ENCODE measurements at regions not wholly inside any gene's neighbourhood (a gene's known extent, or its start where the extent isn't known, plus 50 kb on each side); places are given as distances from the start of the nearest gene placed in this dataset.

GRCh38 chr4:148561467-148561866, 119.3 kb upstream of the NR3C2 start:
- ATAC-seq (no peak), FAIRE-seq (no peak), DNase-seq (no peak)
- WGBS, 2 donors, result 71 to 81% methylated on average over 1 of the region's 1 CpG
- H3K27ac ChIP-seq, result no peak overlapping the region
- H3K36me3 ChIP-seq, result no peaks in the 10 kb centered on the region
- no peaks in the 10 kb centered on the region for H3K4me1 ChIP-seq
- H3K9me3 ChIP-seq, result no peaks in the 10 kb centered on the region
- TF ChIP-seq CTCF (IDR thresholded peaks at IDR 0.05), result no peak
- intact Hi-C loops (cut with DNase I), result no loop called here
- H3K27me3 ChIP-seq, result no peaks in the 10 kb centered on the region
- H3K4me3 ChIP-seq, result no peak overlapping the region

GRCh38 chr4:148557793-148558192, 115.6 kb upstream of the NR3C2 start:
- ATAC-seq, result no peak
- TF ChIP-seq CTCF (IDR thresholded peaks at IDR 0.05), result no peak
- H3K27ac ChIP-seq, result no peak overlapping the region
- DNase-seq, result no peak
- WGBS, 2 donors, result 86 to 92% methylated on average over 3 of the region's 3 CpGs
- no peak for FAIRE-seq
- no peaks in the 10 kb centered on the region for H3K4me1 ChIP-seq
- H3K9me3 ChIP-seq, result no peaks in the 10 kb centered on the region
- H3K36me3 ChIP-seq, result no peaks in the 10 kb centered on the region
- H3K4me3 ChIP-seq, result no peak overlapping the region
- H3K27me3 ChIP-seq, result no peaks in the 10 kb centered on the region
- intact Hi-C loops (cut with DNase I), result no loop called here

- Histone ChIP-seq H3K36me3 (no peaks in the 10 kb centered on the region), H3K27ac (no peak overlapping the region), H3K4me3 (no peak overlapping the region), H3K27me3 (no peaks in the 10 kb centered on the region), H3K4me1 (no peaks in the 10 kb centered on the region), H3K9me3 (no peaks in the 10 kb centered on the region)
- no peak for ATAC-seq
- intact Hi-C loops (cut with DNase I), result no loop called here
- no peak for DNase-seq
- no peak for TF ChIP-seq CTCF (IDR thresholded peaks at IDR 0.05)
- FAIRE-seq, result no peak
- 88 to 92% methylated on average over 1 of the region's 1 CpG for WGBS, 2 donors
Observed at GRCh38 chr4:148550788-148551187, 108.6 kb upstream of the NR3C2 start.

DNA sequence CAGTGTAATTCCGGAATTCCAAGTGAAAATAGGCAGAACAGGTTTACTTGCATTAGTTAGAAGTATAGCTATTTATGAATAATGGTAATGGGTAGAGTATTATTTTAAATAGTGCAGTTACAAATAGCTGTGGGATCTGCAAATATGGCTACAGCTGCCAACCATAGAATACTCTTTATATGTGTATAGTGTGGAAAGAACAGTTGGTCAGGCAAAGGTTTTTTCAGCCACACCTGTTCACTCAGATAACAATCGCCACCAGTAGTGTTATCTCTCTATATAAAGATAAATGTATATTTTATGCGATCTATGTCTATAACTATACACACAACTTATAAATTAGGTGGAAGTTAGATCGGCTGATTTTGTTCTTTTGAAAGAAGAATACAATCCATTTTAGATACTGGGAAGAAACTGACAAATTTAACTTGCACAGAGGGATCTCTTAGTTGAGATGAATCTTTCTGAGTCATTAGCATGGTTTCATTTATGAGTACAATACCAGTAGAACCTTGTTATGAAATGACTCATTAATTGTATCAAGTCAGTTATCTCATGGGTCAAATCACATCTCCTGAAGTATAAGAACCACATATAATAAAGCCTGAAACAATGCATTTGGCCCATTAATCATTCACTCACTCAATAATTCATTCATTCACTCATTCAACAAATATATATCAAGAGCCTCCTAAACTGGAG, 100.9 kb upstream of the NR3C2 start:
- ATAC-seq, result no peak

More for the DNA sequence above, 100.9 kb upstream of the NR3C2 start:
- H3K4me3 ChIP-seq, result no peak overlapping the region
- H3K36me3 ChIP-seq, result no peaks in the 10 kb centered on the region
- no peak for TF ChIP-seq CTCF (IDR thresholded peaks at IDR 0.05)
- FAIRE-seq (no peak), DNase-seq (no peak)
- no peak overlapping the region for H3K27ac ChIP-seq
- WGBS, 2 donors, result 66 to 70% methylated on average over 4 of the region's 4 CpGs
- no peaks in the 10 kb centered on the region for H3K4me1 ChIP-seq
- intact Hi-C loops (cut with DNase I), result no loop called here
- H3K9me3 ChIP-seq, result no peaks in the 10 kb centered on the region
- H3K27me3 ChIP-seq, result no peaks in the 10 kb centered on the region
